Endothelial cell of umbilical vein (primary cell): ENCODE measurements at regions not wholly inside any gene's neighbourhood (a gene's known extent, or its start where the extent isn't known, plus 50 kb on each side); places are given as distances from the start of the nearest gene placed in this dataset.

ENCODE experiments used
- BruUV-seq: library from RNA; stranded (reverse); fragments of 400-500 nt; replicated peaks from 2 replicates; lab custom pipeline; 2021; lab: Mats Ljungman, UMichigan
- CTCF ChIA-PET: fragments of 300-600, 350-600 bp; sonication (Branson Sonifier 250); formaldehyde crosslinking; loops from one replicate; lab custom pipeline; 2021; ENCODE audit warnings: antibody characterized with exemption, inconsistent platforms; lab: Charles Lee
- POLR2A ChIA-PET: fragments of 300-600, 350-600 bp; sonication (Branson Sonifier 250); formaldehyde crosslinking; loops from one replicate; lab custom pipeline; 2021; ENCODE audit warnings: antibody characterized with exemption, inconsistent platforms; lab: Charles Lee
- DNase-seq: peaks from one replicate; pipeline ENCODE4 v3.0.0-alpha.2; 2011; ENCODE audit warnings: low read depth, low spot score
- FAIRE-seq: peaks from 2 replicates; lab custom pipeline; 2011; peaks lifted over from hg19 to GRCh38; lab: Jason Lieb, UNC
- H2AFZ ChIP-seq: 2 replicates; pipeline ENCODE4 v1.6.0; 2012; ENCODE audit warnings: low read depth, low read length, control low read depth, inconsistent platforms
- H3K27ac ChIP-seq: 2 replicates; pipeline ENCODE4 v1.5.1; 2011; ENCODE audit warnings: low read depth, mild to moderate bottlenecking, control low read depth, low read length, moderate library complexity; ENCODE audit not compliant: insufficient read depth
- H3K27me3 ChIP-seq, 2 experiments: 2 replicates each; pipeline versions ENCODE4 v1.6.0 to v1.6.1; 2011; ENCODE audit warnings: low read length in 2 of 2, mixed read lengths in 1 of 2; ENCODE audit not compliant: control insufficient read depth in 2 of 2, insufficient read depth in 2 of 2
- H3K36me3 ChIP-seq, 2 experiments: 2 replicates in 1 of 2; 3 replicates in 1 of 2; pipeline ENCODE4 v1.5.1; 2011; ENCODE audit warnings: low read length in 2 of 2, mild to moderate bottlenecking in 1 of 2, moderate library complexity in 1 of 2; ENCODE audit not compliant: control insufficient read depth in 2 of 2, insufficient read depth in 2 of 2; ENCODE audit errors: extremely low read depth in 1 of 2
- H3K4me1 ChIP-seq: 3 replicates; pipeline ENCODE4 v1.5.1; 2011; ENCODE audit warnings: mild to moderate bottlenecking, low read length; ENCODE audit not compliant: control insufficient read depth, insufficient read depth; ENCODE audit errors: extremely low read depth
- H3K4me2 ChIP-seq: 2 replicates; pipeline ENCODE4 v1.6.1; 2011; ENCODE audit warnings: low read length, control low read depth, mixed read lengths; ENCODE audit not compliant: insufficient read depth
- H3K4me3 ChIP-seq, 3 experiments: fragments of 200-600 bp in 1 of 3; sonication (generic), shearing (Covaris generic) in 1 of 3; replicated peaks in 1 of 3; 2 replicates each; pipeline ENCODE4 v1.5.1; 2011 to 2016; ENCODE audit warnings: control low read depth in 3 of 3, low read length in 3 of 3, mild to moderate bottlenecking in 2 of 3, inconsistent platforms in 1 of 3, low read depth in 1 of 3, moderate library complexity in 1 of 3; ENCODE audit not compliant: insufficient read depth in 1 of 3
- H3K79me2 ChIP-seq: 2 replicates; pipeline ENCODE4 v1.6.0; 2012; ENCODE audit warnings: low read length, inconsistent platforms; ENCODE audit not compliant: control insufficient read depth, insufficient read depth
- H3K9ac ChIP-seq: replicated peaks from 2 replicates; pipeline ENCODE3; 2011; ENCODE audit warnings: low read length, control low read depth; ENCODE audit not compliant: insufficient read depth; ENCODE audit errors: extremely low read depth
- H3K9me1 ChIP-seq: replicated peaks from 3 replicates; pipeline ENCODE4 v1.6.0; 2011; ENCODE audit warnings: mild to moderate bottlenecking, low read length; ENCODE audit not compliant: control insufficient read depth, insufficient read depth; ENCODE audit errors: extremely low read depth
- H3K9me3 ChIP-seq: replicated peaks from 2 replicates; pipeline ENCODE4 v1.5.1; 2012; ENCODE audit warnings: low read length, inconsistent platforms; ENCODE audit not compliant: control insufficient read depth, insufficient read depth
- H4K20me1 ChIP-seq: replicated peaks from 2 replicates; pipeline ENCODE3; 2011; ENCODE audit warnings: mild to moderate bottlenecking, low read length; ENCODE audit not compliant: control insufficient read depth, insufficient read depth; ENCODE audit errors: extremely low read depth
- EZH2 ChIP-seq: IDR thresholded peaks from 2 replicates; pipeline ENCODE4 v1.6.1; 2012; ENCODE audit warnings: borderline replicate concordance, low read depth, mild to moderate bottlenecking, moderate library complexity, low read length, inconsistent platforms; ENCODE audit not compliant: severe bottlenecking
- FOS ChIP-seq: IDR thresholded peaks from 2 replicates; pipeline ENCODE4 v1.6.1; 2011; ENCODE audit warnings: mild to moderate bottlenecking, low read length, moderate library complexity, borderline replicate concordance; ENCODE audit not compliant: insufficient read depth
- GATA2 ChIP-seq: IDR thresholded peaks from 2 replicates; pipeline ENCODE4 v1.7.0; 2011; ENCODE audit warnings: low read depth, mild to moderate bottlenecking, moderate library complexity, mixed read lengths, low read length; ENCODE audit not compliant: insufficient read length, insufficient read depth
- JUN ChIP-seq: IDR thresholded peaks from 2 replicates; pipeline ENCODE4 v1.6.1; 2011; ENCODE audit warnings: borderline replicate concordance, low read depth; ENCODE audit not compliant: insufficient read length, insufficient read depth
- MYC ChIP-seq: IDR thresholded peaks from one replicate; pipeline ENCODE4 v1.6.1; 2011; ENCODE audit warnings: mild to moderate bottlenecking, low read depth, low read length
- POLR2A ChIP-seq: IDR thresholded peaks from 2 replicates; pipeline ENCODE4 v1.6.1; 2012; ENCODE audit warnings: low read depth, mild to moderate bottlenecking, control low read depth, low read length
- POLR2AphosphoS5 ChIP-seq: IDR thresholded peaks from 2 replicates; pipeline ENCODE4 v1.6.1; 2012; ENCODE audit warnings: low read depth, mild to moderate bottlenecking, control low read depth, low read length, moderate library complexity; ENCODE audit not compliant: insufficient read depth
- dilution Hi-C: fragments of 300-500 bp; cut with MboI; formaldehyde crosslinking; loops from one replicate; pipeline ENCODE4 v1.15.0; 2019; ENCODE audit warnings: low sequenced_read_pairs; ENCODE audit not compliant: extremely low pct_ligation_motif_present
- intact Hi-C: fragments of 100-400 bp; cut with micrococcal nuclease; formaldehyde crosslinking; loops from one replicate; pipeline ENCODE4 v1.10.0; 2022
- TF ChIP-seq, protein P1 (sequence below), 2 donors: IDR thresholded peaks; 1 replicate in 1 of 2; 2 replicates in 1 of 2; pipeline ENCODE4 v1.5.1; 2011; ENCODE audit warnings: low read length in 2 of 2, mild to moderate bottlenecking in 2 of 2, moderate library complexity in 2 of 2, control low read depth in 1 of 2, inconsistent platforms in 1 of 2, low read depth in 1 of 2; ENCODE audit not compliant: insufficient read depth in 1 of 2; ENCODE audit errors: extremely low read depth in 1 of 2
- TF ChIP-seq, protein P2 (sequence below): IDR thresholded peaks from 2 replicates; pipeline ENCODE4 v1.6.1; 2011; ENCODE audit not compliant: insufficient read depth, insufficient read length

DNA sequence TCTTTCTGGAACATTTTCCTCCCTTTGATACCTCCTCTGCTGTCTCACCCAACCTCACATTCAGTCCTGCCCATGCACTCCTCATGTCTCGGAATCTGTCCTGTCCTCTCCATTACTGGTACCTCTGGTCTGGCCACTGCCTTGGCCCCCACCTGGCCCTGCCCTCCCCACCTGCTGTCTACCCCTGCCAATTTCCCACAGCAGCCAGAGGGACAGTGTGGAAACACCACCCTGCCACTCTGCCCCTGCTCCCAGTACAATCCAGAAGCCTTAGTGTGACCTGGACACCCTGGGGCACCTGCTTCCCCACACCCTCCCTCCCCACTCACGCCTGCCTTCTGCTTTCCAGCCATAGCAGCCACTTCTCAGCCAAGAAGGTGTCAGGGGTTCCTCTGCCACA lies 534.4 kb downstream of the MATN1 start:
- Histone ChIP-seq H3K79me2 (no peaks in the 10 kb centered on the region), H3K9me3 (no peaks in the 10 kb centered on the region), H3K4me2 (no peak overlapping the region), H2AFZ (no peak overlapping the region), H3K9ac (no peak overlapping the region), H3K27ac (no peak overlapping the region), H3K4me1 (no peaks in the 10 kb centered on the region), H3K27me3 (no peaks in the 10 kb centered on the region), H3K4me3 (no peak overlapping the region), H3K9me1 (no peaks in the 10 kb centered on the region), H4K20me1 (no peaks in the 10 kb centered on the region), H3K36me3 (no peaks in the 10 kb centered on the region)
- BruUV-seq, result no TSS peak
- no peak for TF ChIP-seq POLR2A
- no peak for TF ChIP-seq POLR2AphosphoS5
- TF ChIP-seq, protein P1, sequence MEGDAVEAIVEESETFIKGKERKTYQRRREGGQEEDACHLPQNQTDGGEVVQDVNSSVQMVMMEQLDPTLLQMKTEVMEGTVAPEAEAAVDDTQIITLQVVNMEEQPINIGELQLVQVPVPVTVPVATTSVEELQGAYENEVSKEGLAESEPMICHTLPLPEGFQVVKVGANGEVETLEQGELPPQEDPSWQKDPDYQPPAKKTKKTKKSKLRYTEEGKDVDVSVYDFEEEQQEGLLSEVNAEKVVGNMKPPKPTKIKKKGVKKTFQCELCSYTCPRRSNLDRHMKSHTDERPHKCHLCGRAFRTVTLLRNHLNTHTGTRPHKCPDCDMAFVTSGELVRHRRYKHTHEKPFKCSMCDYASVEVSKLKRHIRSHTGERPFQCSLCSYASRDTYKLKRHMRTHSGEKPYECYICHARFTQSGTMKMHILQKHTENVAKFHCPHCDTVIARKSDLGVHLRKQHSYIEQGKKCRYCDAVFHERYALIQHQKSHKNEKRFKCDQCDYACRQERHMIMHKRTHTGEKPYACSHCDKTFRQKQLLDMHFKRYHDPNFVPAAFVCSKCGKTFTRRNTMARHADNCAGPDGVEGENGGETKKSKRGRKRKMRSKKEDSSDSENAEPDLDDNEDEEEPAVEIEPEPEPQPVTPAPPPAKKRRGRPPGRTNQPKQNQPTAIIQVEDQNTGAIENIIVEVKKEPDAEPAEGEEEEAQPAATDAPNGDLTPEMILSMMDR (IDR thresholded peaks at IDR 0.05; ENCODE audit: extremely low read depth in 1 of 2, insufficient read depth in 1 of 2, low read depth in 1 of 2, low read length in 2 of 2), result no peak
- TF ChIP-seq FOS, result no peak
- TF ChIP-seq, protein P2, sequence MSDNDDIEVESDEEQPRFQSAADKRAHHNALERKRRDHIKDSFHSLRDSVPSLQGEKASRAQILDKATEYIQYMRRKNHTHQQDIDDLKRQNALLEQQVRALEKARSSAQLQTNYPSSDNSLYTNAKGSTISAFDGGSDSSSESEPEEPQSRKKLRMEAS, result no peak
- no peak for TF ChIP-seq GATA2
- TF ChIP-seq JUN, result no peak
- no peak for TF ChIP-seq MYC
- no peak for TF ChIP-seq EZH2
- intact Hi-C loops, result no loop called here
- POLR2A ChIA-PET, result no interaction called here
- FAIRE-seq (no peak), DNase-seq (no peak)
- dilution Hi-C loops, result no loop called here
- CTCF ChIA-PET, result no interaction called here
